ENCODE measurements at regions not wholly inside any gene's neighbourhood (a gene's known extent, or its start where the extent isn't known, plus 50 kb on each side); places are given as distances from the start of the nearest gene placed in this dataset.
A peak's percentile ranks its signal among the peaks of the same experiment; 100 is the strongest.
"Not testable (repeated sequence)": the region's sequence is repeated elsewhere in the genome, so short reads cannot be mapped to it uniquely, and the experiment has no call there.

- no peak for DNase-seq
Observed at GRCh38 chr10:55740110-55740509, 620.9 kb downstream of the ZWINT start.

GRCh38 chr10:55734112-55734511, 626.9 kb downstream of the ZWINT start:
- DNase-seq, result no peak

- DNase-seq, result no peak
Observed at GRCh38 chr10:55704950-55705349, 656.1 kb downstream of the ZWINT start.

DNA sequence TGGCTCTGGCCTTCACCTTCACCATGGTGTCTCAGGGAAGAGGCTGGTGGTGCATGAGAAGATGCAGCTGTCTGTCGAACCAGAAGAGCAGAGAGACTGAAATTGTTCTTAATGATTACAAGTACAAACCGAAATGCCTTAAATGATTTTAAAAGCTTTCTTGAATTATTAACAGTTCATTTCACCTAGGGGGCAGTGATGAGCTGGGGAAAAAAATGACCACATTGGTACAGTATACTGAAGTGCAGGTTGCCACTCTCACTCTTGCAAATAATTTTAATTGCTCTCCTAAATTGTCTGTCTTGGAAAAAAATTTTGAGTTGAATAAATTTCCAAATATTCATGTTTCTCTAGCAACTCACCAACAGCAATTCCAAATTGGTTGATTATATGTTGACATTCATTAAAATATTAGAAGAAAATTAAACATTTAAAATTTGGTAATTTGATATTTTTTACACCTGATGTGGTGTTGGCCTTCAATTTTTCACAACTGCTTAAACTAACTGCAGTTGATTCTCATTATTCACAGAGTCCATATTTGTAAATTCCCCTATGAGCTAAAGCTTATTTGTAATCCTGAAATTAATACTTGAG, 692.6 kb downstream of the ZWINT start:
- no peak for DNase-seq

DNA sequence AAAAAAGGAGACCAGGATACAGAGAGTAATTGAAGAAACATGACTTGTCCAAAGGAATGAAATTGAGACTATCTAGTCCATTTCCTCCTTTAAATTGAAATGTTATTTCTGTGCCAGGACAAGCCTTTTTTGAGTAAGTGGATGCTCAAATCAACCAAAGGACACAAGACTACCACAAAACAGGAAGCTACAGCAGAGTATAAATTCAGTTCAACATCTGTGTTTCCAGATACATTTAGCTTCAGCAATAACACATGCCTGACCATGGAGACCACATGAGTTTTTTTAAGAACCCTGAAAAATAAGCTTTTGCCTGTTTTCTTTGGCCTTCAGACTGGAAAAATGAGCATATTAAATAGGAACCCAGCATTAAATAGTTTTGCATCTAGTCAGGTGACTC, 707.5 kb downstream of the ZWINT start:
- DNase-seq, result no peak

DNA sequence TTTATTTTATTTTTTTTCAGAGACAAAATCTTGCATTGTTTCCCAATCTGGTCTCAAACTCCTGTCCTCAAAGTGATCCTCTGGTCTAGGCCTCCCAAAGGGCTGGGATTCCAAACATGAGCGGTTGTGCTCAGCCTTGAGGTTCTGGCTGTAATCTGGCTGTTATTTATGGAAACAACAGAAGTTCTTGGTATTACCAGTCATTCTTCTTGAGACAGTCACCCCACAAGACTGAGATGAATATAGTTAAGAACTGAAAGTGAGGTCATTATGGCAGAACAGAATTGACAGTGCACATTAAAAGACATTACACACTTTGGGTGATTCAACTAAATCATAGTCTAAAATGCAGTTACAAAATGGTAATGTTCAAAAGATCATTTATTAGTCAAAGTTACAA, 719.5 kb downstream of the ZWINT start:
- no peak for DNase-seq

- DNase-seq, result peak; percentile 96
Observed at GRCh38 chr10:55631071-55631654, 729.9 kb downstream of the ZWINT start.

GRCh38 chr10:55630491-55631056, 730.5 kb downstream of the ZWINT start:
- DNase-seq, result peak; percentile 84

GRCh38 chr10:55629793-55630490, 731.1 kb downstream of the ZWINT start:
- peak; percentile 84 for DNase-seq

DNA sequence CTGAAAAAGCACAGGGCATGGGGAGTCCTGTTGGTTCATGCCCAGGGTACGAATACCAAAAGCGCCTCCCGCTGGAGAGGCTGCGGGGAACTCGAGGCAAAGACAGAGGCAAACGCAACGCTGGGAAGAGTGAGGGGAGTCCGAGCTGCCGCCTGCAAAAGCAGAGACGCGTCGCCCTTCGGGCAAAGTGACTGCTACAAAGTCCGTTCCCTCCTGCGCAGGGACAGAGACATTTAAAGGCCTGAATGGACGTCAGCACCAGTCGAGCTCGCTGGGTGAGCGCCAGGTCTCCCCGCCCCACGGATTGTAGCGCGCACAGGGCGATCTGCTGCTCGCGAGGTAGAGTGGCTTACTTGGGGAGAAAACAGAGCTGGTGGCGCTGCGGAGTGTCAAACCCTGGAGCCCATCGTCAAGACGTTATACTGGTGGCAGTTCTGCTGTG, 732.8 kb downstream of the ZWINT start:
- DNase-seq, result peak; percentile 88

- DNase-seq, result peak; percentile 85
Observed at GRCh38 chr10:55627501-55628051, 733.5 kb downstream of the ZWINT start.

- DNase-seq, result peak; percentile 28
Observed at GRCh38 chr10:55601690-55602478, 759.2 kb downstream of the ZWINT start.

- DNase-seq, result no peak
Observed at GRCh38 chr10:55551603-55552002, 750.6 kb upstream of the PCDH15 start.

DNA sequence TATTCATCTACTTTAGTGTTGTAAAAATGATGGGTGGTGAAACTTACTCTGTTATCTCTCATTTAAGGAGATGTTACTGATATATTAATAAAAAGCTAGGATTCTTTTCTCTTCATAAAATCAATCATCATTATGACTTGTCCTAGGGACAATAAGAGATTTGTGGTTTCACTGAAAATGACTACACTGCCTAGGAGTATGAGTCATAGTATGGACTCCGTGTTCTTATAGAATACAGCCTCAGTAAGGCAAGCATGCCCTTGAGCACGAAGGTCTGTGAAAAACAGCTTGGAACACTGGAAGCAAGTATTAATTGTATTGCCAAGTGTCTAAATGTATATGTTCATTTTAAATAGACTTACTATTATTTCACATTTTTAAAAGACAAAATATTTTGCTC, 749.2 kb upstream of the PCDH15 start:
- DNase-seq, result no peak

DNA sequence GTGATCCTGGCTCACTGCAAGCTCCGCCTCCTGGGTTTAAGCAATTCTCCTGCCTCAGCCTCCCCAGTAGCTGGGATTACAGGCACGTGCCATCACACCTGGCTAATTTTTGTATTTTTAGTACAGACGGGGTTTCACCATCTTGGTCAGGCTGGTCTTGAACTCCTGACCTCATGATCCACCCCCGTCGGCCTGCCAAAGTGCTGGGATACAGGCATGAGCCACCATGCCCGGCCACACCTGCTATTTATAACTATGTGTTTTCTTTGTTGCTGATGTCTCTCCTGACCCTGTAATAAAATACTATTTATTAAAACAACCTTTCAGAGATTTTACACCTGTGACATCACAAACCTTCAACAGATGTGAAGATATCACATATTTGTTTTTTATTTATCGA, 736.5 kb upstream of the PCDH15 start:
- not testable (repeated sequence) for DNase-seq

GRCh38 chr10:55519264-55519663, 718.2 kb upstream of the PCDH15 start:
- DNase-seq, result no peak

DNA sequence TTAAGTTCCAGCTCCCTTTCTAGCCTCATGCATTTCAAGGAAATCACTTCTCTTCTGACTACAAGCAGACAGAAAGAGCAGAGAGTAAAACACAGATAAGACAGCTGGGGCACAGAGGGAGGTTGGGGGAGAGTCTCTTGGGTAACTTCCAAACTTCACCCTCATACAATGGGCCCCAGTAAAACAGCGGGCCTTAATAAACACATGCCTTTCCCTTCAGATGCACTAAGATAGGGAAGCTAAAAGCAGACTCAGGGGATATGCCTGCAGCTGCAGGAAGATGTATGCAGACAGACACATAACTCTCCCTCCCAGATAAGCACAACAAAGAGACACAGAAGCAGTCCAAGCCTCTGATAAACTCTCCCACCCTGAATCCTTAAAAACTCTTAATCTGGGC, 717.4 kb upstream of the PCDH15 start:
- DNase-seq, result peak; percentile 12

DNA sequence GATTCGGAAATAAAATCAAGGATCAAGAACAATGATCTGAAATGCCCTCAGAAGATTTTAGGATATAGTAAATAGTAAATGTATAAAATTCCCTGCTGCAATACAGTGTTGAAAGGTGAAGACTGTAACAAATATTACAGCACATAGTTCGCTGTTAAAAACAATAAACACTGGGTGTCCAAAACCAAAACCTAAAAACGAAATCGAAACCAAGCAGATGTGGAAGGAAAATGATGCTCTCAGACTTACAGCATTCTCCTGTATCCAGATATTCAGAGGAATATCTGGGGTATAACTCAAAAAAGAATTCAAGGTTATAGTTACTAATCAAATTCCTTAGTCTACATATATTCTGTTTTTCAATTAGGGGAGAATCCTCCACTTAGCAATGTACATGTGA, 708.1 kb upstream of the PCDH15 start:
- DNase-seq, result no peak

DNA sequence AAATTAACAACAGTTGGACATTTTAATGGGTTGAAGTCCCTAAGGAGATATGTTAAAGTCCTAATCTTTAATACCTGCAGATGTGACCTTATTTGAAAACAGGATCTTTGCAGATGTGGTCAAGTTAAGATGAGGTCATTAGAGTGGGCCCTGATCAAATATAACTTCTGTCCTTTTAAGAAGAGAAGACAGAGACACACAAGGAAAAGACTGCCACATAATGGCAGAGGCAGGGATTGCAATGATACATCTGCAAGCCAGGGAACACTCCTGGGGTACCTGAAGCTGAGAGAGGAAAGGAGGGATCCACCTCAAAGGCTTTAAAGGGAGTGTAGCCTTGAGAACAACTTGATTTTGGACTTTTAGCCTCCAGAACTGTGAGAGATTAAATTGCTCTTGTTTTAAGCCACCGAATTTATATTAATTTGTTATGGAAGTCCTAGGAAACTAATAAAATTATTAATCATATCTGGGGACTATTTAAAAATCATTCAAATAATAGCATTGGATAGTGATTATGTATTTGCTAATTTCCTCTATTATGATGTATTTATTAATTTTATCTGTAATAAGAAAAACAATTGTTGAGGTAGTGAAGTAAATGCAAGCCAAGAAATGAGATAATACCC, 700.0 kb upstream of the PCDH15 start:
- peak; percentile 11 for DNase-seq

DNA sequence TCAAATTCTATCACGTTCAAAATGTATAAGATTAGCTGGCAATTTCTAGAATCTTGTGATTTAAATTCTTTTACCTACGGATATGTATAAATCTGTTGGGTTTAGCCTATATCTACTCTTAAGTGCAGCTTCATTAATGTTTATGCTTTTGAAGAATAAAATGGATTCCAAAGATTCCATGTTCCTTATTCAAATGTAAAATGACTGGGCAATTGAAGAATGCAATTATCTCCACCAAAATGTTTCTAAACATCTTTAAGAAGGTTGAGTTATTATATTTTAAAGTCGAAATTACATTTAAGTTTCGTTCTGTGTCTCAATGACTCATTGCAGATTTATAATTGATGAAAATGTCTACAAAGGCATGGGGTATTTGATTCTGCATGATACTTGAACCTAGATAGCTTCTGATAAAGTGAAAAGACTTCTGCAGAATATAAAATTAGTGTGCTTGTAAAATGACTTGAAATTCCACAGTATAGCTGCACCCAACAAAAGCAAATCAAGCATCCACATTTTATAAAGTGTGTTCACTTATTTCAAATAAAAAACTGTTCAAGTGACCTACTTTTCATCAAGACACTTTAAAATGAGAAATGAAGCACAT, 697.0 kb upstream of the PCDH15 start:
- no peak for DNase-seq

DNA sequence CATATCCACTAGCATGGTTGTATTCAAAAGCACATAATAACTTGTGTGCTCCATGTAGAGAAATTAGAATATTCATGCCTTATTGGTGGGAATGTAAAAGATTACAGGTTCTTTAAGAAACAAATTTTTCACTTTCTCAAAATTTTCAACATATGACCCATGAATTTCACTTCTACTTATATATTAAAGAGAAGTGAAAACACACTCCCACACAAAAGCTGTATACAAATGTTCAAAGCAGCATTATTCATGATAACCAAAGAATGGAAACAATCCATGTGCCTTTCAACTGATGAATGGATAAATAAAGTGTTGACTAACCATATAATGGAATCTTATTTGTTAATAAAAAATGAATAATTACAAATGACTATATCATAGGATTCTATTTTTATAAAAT, 694.5 kb upstream of the PCDH15 start:
- DNase-seq, result no peak

- DNase-seq, result no peak
Observed at GRCh38 chr10:55491712-55492111, 690.7 kb upstream of the PCDH15 start.
